ENCODE measurements at regions not wholly inside any gene's neighbourhood (a gene's known extent, or its start where the extent isn't known, plus 50 kb on each side); places are given as distances from the start of the nearest gene placed in this dataset.

DNA sequence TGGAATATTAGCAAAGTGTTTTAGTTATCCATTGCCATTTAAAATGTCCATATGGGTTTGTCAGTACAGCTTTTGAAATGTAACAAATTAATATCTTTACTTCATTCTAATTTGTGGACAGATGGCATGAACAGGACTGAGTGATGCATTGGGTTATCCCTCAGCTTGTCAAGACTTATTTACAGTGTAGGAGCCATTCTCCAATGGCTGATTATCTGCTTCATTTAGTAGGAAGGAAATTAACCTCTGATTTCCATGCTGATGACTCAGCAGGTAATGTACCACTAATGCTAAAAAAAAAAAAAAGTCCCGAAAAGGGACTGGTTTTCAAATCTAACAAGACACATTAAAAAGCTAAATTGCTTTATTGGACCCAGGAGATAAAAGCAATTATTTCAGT is 1149.0 kb upstream of the USP15 start (continued):
- TF ChIP-seq, protein P1, sequence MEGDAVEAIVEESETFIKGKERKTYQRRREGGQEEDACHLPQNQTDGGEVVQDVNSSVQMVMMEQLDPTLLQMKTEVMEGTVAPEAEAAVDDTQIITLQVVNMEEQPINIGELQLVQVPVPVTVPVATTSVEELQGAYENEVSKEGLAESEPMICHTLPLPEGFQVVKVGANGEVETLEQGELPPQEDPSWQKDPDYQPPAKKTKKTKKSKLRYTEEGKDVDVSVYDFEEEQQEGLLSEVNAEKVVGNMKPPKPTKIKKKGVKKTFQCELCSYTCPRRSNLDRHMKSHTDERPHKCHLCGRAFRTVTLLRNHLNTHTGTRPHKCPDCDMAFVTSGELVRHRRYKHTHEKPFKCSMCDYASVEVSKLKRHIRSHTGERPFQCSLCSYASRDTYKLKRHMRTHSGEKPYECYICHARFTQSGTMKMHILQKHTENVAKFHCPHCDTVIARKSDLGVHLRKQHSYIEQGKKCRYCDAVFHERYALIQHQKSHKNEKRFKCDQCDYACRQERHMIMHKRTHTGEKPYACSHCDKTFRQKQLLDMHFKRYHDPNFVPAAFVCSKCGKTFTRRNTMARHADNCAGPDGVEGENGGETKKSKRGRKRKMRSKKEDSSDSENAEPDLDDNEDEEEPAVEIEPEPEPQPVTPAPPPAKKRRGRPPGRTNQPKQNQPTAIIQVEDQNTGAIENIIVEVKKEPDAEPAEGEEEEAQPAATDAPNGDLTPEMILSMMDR (IDR thresholded peaks at IDR 0.05; ENCODE audit: low read depth, low read length, missing input control), result no peak

DNA sequence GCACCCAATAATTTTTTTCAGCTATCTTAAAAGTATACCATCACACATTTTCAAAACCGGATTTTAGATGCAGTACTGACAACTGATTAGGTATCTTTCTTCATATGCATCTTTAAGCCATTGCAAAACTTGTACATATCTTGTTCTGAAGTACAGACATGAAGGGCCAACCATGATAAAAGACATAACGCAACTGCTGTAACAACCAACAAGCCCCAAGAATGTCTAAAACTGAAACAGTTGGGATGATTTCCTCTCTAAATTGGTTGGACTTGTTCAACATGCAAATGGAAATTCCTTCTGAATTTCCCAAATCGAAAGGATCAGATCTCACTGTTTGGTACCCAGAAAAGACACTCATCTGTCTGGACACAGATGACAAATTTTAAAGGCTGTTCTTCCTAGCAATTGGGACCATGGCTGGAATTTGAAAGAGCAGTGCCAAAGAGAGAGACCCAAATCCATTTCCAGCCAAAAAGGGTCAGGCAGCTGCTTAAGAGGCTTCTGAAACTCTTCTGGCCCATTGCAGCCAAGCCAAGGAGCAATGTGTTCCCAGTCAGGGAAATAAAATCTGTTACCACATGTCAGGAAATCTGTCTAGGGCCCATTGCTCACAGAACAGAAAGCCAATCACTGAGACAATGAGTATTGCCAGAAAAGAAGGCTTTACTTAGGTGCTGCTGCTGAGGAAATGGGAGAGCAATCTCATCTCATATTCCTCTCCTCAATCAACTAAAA is 1122.4 kb upstream of the USP15 start:
- no peak for DNase-seq (ENCODE audit: low spot score)
- Histone ChIP-seq H3K36me3 (ENCODE audit: control insufficient read depth in 4 of 4, insufficient read depth in 3 of 4, low read depth in 1 of 4, low read length in 3 of 4) (no peaks in the 10 kb centered on the region), H3K27me3 (ENCODE audit: control insufficient read depth in 4 of 4, insufficient read depth in 4 of 4, low read length in 3 of 4) (no peaks in the 10 kb centered on the region), H3K9me3 (ENCODE audit: control insufficient read depth in 4 of 4, low read length in 3 of 4) (peaks cover 0 to 3% (median under 1%) of the 10 kb centered on the region in 4 donors), H3K4me3 (ENCODE audit: low read depth in 1 of 3, low read length in 3 of 3) (no peak overlapping the region), H3K27ac (ENCODE audit: low read depth in 1 of 2, low read length in 2 of 2) (no peak overlapping the region), H3K9ac (ENCODE audit: low read depth in 1 of 2, low read length in 2 of 2) (no peak overlapping the region), H3K4me1 (ENCODE audit: control insufficient read depth in 4 of 4, insufficient read depth in 4 of 4, low read length in 3 of 4) (no peaks in the 10 kb centered on the region)
- TF ChIP-seq FOXA2 (IDR thresholded peaks at IDR 0.05) (no peak), RXRA (IDR thresholded peaks at IDR 0.05) (no peak), YY1 (IDR thresholded peaks at IDR 0.05) (no peak), TAF1 (conservative IDR thresholded peaks at IDR 0.05) (no peak), HNF4A (conservative IDR thresholded peaks at IDR 0.05) (no peak), HNF4G (IDR thresholded peaks at IDR 0.05) (no peak), RAD21 (IDR thresholded peaks at IDR 0.05) (no peak), GABPA (IDR thresholded peaks at IDR 0.05 in 1 of 2, conservative IDR thresholded peaks at IDR 0.05 in 1 of 2) (no peak), EGR1 (IDR thresholded peaks at IDR 0.05; ENCODE audit: low read depth in 2 of 2) (no peak)
- TF ChIP-seq, protein P2, sequence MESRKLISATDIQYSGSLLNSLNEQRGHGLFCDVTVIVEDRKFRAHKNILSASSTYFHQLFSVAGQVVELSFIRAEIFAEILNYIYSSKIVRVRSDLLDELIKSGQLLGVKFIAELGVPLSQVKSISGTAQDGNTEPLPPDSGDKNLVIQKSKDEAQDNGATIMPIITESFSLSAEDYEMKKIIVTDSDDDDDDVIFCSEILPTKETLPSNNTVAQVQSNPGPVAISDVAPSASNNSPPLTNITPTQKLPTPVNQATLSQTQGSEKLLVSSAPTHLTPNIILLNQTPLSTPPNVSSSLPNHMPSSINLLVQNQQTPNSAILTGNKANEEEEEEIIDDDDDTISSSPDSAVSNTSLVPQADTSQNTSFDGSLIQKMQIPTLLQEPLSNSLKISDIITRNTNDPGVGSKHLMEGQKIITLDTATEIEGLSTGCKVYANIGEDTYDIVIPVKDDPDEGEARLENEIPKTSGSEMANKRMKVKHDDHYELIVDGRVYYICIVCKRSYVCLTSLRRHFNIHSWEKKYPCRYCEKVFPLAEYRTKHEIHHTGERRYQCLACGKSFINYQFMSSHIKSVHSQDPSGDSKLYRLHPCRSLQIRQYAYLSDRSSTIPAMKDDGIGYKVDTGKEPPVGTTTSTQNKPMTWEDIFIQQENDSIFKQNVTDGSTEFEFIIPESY (IDR thresholded peaks at IDR 0.05), result no peak
- TF ChIP-seq, protein P3, sequence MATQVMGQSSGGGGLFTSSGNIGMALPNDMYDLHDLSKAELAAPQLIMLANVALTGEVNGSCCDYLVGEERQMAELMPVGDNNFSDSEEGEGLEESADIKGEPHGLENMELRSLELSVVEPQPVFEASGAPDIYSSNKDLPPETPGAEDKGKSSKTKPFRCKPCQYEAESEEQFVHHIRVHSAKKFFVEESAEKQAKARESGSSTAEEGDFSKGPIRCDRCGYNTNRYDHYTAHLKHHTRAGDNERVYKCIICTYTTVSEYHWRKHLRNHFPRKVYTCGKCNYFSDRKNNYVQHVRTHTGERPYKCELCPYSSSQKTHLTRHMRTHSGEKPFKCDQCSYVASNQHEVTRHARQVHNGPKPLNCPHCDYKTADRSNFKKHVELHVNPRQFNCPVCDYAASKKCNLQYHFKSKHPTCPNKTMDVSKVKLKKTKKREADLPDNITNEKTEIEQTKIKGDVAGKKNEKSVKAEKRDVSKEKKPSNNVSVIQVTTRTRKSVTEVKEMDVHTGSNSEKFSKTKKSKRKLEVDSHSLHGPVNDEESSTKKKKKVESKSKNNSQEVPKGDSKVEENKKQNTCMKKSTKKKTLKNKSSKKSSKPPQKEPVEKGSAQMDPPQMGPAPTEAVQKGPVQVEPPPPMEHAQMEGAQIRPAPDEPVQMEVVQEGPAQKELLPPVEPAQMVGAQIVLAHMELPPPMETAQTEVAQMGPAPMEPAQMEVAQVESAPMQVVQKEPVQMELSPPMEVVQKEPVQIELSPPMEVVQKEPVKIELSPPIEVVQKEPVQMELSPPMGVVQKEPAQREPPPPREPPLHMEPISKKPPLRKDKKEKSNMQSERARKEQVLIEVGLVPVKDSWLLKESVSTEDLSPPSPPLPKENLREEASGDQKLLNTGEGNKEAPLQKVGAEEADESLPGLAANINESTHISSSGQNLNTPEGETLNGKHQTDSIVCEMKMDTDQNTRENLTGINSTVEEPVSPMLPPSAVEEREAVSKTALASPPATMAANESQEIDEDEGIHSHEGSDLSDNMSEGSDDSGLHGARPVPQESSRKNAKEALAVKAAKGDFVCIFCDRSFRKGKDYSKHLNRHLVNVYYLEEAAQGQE (IDR thresholded peaks at IDR 0.05), result no peak
- TF ChIP-seq, protein P4, sequence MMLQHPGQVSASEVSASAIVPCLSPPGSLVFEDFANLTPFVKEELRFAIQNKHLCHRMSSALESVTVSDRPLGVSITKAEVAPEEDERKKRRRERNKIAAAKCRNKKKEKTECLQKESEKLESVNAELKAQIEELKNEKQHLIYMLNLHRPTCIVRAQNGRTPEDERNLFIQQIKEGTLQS (IDR thresholded peaks at IDR 0.05), result no peak
- TF ChIP-seq, protein P1 (IDR thresholded peaks at IDR 0.05; ENCODE audit: low read depth, low read length, missing input control), result no peak
- TF ChIP-seq, protein P5, sequence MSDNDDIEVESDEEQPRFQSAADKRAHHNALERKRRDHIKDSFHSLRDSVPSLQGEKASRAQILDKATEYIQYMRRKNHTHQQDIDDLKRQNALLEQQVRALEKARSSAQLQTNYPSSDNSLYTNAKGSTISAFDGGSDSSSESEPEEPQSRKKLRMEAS (IDR thresholded peaks at IDR 0.05), result no peak
- WGBS, result 73% methylated on average over 3 of the region's 3 CpGs
